HG02943 (cell line): ENCODE measurements at regions not wholly inside any gene's neighbourhood (a gene's known extent, or its start where the extent isn't known, plus 50 kb on each side); places are given as distances from the start of the nearest gene placed in this dataset.
"Not testable (repeated sequence)": the region's sequence is repeated elsewhere in the genome, so short reads cannot be mapped to it uniquely, and the experiment has no call there.

Experiments
- ATAC-seq: cut with Tn5 transposase; IDR thresholded peaks from one replicate; pipeline ENCODE4 v1.9.1; 2021; ENCODE audit warnings: mild to moderate bottlenecking, low read depth, moderate library complexity; ENCODE audit not compliant: unreplicated experiment

DNA sequence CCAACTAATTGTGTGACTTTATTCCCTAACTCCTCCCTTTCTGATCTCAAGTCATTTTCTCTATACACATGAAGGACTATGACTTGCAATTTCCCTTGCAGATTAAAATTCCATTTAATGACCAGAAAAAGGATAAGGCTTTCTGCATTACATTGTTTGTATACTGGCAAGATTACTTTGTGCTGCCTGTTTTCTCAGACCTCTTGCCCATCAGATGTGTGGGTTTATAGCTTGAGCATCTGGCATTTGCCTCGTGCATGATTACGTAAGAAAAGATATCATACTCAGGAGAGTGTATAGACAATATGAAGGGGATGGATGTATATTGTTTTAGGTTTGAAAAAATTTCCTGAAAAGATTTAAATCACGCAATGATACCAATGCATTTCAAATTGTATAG, 593.8 kb upstream of the SLIT2 start:
- no peak for ATAC-seq

DNA sequence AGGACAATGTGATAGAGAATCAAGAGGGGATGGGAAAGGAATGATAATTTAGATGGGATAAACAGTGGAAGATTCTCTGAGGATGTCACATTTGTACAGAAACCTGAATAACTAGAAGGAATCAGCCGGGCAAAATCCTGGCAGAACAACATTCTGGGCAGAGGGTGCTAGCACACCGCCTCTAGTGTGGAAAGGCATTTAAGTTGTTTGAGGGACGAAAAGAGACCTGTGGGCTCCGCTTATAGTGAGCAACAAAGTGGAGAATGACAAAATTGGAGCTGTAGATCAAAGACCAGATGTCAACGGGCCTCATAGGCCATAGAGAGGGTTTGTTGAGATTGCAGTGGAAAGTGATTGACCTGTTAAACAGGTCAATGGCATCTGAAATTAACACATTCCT, 596.0 kb upstream of the SLIT2 start:
- ATAC-seq: no peak

DNA sequence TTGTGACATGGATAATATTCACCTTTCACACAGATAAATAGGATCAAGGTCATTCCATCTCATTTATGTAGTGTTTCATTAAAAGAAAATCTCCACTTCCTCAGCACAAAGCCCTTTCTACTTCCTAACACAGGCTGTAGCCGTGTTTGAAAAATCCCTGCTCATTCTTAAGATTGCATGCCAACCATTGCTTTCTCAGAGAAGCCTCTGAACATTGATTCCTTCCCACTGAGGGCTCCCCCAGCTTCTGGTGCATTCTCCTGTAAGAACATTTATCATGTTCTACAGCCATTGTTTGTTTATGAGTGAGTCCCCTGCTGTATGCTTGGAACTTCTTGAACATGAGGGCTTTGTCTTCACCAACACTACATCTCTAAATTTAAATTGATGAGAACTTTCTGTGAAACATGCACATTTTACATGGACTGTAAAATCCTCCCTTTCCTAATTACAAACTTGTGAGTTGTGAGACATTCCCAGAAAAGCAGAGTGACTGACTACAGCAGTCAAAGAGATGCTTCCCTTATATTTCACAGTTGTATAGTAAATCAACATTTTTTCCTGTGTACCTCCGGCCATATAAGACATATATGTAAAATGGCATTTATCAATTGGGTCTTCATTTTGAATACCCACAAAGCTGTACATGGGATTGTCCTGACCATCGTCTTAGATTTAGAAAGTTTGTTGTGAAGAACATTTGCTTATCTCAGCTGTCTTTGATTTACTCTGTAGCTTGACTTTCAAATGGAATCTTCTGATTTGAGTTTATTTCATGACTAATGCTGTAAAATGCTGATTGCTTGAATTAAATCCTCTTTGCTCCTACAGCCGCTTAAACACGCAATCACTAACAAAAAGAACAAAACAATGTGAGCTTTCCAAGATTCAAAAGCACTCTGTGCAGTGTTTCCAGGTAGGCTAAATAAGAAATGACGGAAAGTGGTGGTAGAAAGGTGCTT, 600.5 kb upstream of the SLIT2 start:
- no peak for ATAC-seq

DNA sequence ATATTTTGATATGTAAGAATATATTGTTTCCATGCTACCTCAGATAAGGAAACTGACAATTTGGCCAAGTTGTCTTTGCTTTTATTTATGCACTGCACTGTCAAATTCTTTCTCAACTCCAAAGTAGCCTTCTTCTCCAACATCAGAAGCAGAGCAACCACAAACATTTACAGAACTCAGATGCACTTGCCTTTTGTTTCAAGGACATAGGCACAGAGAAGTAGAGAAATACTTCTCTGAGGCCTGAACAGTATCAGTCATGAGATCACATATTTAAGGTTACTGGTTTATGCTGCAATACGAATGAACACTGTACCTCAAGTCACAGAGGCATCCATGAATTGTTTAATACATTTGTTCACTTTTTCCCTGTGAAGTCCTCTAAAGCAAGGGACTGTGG, 606.1 kb upstream of the SLIT2 start:
- no peak for ATAC-seq

DNA sequence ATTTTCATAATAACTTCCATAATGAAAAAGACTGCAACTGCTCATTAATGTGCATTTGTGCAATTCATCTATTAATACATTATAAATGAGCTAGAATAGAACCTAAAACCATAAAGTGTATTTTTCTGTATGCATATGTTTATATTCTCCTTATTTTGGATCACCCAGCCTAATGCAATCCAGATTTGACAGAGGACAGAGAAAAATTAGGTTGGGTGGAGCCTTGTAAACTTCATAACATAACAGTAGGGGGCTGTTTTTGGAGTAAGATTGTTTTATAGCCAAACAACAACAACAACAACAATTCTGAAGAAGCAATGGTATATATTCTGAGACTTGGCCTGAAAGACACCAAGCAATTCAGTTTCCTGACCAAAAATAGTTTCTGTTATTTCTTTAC, 615.3 kb upstream of the SLIT2 start:
- no peak for ATAC-seq

DNA sequence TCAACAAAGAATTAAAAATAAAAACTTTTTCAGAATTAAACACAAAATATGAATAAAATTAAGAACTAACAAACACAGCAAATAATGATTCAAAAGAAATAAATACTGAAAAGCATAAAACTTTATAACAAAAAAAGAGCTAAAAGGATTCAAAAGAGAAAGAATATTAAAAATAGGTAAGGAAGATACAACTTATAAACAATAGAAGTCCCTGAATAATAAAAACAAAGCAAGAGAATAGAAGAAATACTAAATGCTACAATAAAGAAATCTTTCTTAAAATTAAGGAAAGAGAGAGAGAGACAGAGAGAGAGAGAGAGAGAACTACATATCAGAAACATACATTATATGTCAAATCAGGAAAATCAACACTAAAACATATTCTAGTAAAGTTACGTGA, 619.9 kb upstream of the SLIT2 start:
- ATAC-seq: no peak

DNA sequence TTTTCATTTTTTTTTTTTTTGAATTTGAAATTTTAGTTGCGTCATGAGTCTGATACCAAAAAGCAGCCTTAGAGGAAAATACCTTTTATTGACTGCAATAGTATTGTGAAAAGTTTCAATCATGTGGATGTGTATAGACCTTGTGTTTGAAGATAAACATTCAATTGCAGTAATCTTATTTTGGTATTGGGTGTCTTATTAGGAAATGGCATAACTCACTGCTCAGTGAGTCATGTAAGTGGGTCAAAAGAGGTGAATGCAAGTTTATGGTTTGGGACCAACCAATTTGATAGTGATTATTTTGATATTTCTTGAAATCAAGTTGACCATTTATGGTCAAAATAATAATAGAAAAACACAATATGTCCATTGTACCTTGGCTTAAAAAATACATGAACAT, 627.8 kb upstream of the SLIT2 start:
- no peak for ATAC-seq

DNA sequence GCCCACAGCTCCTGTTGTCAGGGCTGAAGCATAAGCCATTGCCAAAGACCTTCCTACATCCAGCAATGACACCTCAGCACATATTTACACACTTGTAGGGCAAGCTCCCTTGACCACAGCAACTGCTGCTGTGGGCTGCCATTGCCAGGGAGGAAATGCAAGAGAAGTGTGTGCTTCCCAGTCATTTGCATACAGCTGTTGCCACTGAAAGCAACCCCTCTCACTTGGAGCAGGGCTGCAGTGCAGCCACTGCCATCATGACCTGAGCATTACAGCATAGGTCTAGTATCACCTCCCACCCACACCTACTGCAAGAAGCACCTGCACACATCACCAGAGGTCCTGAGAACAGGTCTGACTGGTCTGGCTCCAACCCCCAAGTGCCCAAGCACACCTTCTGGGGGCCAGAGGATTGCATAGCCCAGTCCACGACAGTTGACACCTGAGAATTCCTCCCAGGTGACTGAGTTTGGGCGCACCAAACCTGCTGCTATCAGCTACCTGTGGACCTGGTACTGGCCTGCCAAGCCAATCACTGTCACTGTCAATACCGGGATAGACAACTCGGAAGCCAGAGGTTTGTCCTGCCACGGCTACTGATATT, 636.5 kb upstream of the SLIT2 start:
- ATAC-seq: no peak

DNA sequence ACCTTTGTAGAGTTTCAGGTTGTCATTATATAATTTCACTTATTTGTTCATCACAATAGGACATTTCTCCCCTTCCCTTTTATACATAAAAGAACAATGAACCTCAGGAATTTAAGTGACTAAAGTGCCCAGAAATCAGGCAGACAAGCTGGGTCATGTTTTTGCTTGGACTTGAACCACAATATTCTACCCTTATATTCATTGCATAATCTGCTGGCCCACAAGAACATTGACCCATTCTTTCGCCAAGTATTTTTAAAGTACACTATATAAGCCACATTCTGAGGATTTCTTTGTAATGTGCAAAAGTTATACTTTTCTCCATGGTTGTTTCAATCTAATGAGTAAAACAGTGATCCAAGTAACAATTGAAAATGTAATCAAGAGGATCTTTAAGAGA, 637.5 kb upstream of the SLIT2 start:
- ATAC-seq: no peak

DNA sequence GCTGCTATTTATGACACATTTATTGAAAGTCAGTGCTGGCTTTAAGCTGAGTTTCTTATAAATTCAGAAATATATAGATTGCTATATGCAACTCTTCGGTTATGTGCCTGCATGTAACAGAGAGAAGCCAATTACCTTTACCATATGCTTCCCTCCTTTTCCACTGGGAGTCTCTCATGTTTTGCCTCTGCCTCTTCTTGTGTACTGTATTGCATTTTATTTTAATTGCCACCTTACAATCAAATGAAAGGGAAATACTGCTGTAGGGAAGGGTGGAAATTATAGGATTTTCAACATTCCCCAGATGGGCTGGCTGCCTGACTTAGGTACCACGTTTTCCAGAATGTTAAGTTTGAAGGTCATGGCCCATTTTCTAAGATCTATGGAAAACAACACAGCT, 655.4 kb upstream of the SLIT2 start:
- no peak for ATAC-seq

DNA sequence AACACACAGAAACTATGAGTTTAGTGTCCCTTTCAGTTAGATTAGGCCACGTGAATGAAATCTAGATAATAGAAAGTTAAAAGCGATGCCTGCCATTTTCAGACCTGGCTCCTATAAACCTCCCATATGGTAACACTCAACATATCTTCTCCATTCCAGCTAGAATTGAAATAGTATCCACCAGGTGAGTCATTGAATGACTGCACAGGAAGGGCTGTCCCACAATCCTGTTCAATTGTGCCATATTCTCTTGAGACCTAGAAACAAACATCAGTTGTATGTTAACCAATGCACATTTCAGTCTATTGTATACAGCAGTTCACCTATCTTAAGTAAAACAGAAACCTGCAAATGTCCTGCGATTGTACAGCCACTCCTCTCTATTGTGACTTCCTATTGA, 659.3 kb upstream of the SLIT2 start:
- no peak for ATAC-seq

DNA sequence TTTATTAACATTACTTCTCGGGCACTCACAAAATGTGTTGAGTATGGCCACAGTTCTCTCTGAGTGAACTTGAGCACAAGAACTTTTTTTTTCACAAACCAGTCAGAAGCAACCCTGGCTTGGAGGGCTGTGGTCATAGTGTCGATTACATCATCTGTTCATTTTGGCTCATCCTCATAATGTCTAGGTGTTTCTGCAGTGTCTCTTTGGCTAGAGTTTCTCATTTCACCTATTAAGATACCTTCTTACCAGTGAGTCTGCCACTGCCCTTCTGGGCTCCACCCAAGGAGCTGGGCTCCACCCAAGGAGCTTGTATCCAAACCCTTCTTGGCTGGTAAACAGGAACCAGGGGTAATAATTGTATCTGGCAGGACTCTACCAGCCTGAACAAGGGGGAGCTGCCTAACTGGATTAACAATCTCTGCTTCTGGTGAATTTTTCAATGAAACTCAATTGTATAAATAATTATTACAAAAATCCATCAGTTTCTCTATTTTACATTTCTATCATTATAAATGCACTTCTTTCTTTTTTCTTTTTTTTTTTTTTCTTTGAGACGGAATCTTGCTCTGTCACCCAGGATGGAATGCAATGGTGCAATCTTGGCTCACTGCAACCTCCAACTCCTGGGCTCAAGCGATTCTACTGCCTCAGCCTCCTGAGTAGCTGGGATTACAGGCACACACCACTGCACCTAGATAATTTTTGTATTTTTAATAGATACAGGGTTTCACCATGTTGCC, 667.7 kb upstream of the SLIT2 start:
- no peak for ATAC-seq

DNA sequence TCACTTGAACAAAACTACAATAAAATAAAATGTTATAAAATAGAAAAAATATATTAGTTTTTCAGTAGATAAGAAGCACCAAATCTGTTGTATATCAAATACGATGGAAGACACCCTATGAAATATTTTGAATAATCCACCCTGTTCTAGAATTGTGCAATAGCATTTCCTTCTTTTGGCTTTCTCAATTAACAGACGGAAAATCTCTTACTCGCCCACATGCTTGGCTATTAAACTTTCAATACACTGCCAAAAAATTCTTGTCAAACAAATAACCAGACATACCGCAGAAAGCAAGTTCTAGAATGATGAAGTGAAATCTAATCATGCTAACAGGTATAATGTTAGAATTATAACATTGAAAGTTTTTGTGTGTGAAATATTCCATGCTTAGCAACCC, 671.6 kb upstream of the SLIT2 start:
- ATAC-seq: no peak

DNA sequence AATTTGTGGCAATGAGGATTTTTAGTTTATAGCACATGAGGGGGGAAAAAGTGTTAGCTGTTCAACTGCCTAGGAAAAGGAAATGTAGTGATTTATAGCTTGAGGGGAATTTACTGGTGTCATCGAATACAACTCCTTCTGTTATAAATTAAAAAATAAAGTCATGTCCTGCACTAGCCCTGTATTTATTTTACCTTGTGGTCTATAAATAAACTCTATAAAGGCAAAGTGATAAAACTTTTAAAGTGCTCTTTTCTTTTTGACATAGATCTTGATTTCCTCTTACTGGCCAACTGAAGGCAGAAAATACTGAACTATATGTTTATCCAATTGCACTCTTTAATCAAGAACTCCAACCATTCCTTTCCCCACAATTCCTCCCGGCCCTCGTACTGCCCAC, 672.1 kb upstream of the SLIT2 start:
- no peak for ATAC-seq

DNA sequence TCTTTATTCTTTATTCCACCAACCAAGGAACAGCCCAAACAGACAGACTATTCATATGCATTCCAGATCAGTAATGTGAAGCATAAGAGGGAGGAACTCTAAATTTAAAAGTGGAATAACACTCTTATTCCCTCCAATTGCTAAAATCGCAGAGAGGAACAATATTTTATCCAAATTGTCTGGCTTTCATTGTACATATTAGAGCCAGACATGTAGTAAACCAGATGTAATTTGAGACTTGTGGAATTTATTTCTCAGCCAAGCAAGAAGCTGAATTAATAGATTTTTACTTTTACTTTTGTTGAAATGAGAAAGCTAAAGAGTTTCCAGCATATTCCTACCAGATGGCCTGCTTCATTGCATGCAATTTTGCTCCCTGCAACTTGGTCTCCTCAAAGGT, 674.6 kb upstream of the SLIT2 start:
- no peak for ATAC-seq

DNA sequence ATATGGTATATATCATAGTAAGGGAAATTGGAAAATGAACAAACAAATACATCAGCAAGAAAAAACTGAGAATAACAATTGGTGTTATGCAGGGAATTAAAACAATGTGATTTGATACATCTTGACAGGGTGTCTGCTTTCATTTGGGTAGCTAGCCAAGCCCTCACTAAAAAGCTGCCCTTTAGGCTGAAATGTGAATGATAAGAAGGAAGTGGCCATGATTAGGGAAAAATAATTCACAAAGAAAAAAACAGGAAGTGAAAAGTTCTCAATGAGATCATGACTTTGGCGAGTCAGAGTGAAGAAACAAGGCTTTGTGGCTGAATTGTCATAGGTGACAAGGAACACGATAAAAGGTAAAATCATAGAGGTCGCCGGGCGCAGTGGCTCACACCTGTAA, 675.8 kb upstream of the SLIT2 start:
- ATAC-seq: no peak

DNA sequence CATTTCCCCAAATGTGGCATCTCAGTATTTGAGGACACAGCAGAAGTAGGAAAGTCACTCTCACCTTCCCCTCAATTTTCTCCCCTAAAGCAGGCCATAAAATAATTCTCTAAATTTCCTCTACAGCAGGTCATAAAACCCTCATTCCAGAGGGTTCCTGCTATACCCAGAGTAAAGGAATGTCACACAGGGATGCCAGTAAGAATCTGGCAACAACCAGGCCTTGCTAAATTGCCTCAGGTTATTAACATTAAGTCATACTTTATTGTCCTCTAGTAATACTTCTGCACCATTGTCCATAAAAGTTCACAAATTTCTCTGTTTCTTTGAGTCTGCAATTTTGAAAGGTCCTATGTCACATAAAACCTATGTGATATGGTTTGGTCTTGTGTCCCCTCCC, 685.7 kb upstream of the SLIT2 start:
- no peak for ATAC-seq

DNA sequence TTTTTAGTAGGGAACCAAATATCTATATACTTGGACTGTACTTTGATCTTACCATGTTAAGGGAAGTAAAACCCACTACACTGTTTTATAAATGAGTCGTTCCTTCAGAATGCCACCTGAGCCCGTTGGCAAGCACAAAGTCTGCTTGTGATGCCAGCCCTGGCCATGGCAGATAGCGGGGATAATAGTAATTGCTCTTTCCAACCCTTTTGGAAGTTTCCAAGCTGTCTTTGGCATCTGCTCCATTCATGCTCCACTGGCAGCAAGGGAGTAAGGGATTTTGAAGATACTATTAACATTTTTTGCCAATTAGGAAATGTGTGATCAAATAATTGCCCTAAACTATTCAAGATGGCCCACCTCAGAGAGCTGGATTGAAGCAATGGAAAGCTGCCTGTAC, 689.2 kb upstream of the SLIT2 start:
- ATAC-seq: no peak

DNA sequence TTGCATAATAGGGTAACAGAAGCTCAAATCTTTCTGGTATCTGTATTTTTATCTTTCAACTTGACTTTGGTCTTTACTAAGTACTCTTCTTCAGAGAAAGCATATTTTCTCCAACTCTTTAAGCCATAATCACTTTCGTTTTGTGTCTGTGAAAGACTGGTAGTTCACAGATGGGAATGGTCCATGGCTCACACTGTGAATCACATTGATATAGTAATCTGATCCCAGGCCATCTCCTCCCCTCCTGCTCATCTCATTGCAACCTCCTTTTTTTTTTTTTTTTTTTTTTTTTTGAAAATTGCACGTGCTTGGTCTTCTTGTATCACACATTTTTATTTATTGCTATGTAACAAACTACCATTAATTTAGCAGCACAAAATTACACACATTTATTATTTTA, 694.5 kb upstream of the SLIT2 start:
- ATAC-seq: no peak

DNA sequence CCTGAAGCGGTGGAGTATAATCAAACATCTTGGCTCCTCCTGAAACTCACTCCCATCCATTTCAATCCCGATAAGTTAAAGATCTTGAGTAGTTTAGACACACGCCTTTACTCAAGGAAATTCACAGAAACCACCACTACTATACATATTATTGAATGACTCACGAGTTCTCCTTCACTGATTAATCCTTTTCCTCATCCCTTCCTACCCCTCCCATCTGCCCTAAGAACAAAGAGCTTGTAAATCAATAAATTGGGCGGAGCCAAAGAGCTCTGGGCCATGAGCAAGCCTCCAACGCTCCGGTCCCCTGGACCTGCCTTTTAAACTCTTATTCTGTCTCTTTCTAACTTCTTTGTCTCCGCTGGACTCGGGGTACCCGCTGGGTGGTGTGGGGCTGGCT, 695.4 kb upstream of the SLIT2 start:
- ATAC-seq: not testable (repeated sequence)

DNA sequence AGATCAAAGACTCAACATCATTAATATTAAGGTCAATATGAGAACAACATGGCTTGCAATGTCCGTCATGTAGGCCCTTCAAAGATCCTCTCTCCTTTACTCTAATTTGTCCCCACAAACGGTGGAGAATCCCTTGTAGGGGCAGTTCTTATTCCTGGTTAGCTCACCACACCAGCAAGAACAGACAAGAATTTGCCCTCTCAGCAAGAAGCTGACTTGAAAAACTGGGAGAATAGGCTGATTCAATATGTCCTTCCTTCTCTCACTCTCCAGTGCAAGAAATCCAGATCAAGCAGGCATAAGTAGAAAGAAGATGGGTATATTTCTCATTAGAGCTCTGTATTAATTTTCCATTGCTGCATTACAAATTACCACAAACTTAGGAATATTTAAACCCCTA, 704.2 kb upstream of the SLIT2 start:
- no peak for ATAC-seq
